Umbilical cord (tissue), 1 donor: ENCODE measurements at regions not wholly inside any gene's neighbourhood (a gene's known extent, or its start where the extent isn't known, plus 50 kb on each side); places are given as distances from the start of the nearest gene placed in this dataset.

Experiments used
- DNase-seq: peaks from one replicate; pipeline ENCODE4 v3.0.0-alpha.2; 2015; ENCODE audit warnings: low spot score

DNA sequence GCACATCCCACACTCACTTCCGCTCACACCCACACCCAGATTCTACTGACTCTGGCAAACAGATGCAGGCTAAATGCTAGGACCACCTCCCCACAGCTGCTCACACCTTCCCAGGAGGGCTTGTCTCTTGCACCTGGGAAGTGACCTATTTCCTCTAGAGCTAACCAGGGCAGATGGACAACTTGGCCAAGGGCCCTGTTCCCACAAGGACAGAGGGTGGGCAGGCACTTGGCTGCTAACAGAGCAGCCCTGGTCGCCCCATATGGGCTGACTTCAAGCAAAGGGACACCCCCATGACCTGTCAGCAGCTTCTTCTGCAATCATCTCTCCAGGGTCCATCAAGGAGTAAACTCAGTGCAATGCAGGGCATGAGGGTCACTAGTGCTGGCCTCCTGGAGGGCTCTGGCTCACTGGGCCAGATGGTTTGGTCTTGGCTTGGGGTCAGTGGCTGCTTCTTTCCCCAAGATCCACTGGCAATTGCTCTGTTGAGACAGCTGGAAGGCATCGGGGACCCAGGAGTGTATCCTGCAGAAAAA, 641.5 kb downstream of the PLPP3 start:
- DNase-seq = no peak

DNA sequence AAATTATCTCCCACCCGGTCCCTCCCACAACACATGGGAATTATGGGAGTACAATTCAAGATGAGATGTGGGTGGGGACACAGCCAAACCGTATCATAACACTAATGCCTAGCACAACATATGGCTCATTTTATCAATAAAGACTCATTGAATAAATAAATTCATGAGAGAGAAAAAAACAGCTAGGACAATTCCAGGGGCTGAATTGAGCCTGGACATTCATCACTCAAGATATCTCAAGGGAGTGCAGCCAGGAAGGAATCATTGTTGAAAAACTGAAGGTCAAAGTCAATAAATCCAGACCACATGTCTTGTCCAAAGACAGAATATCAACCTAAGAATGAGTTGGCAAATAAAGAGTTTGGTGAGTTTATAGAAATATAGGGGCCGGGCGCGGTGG, 644.1 kb downstream of the PLPP3 start:
- no peak for DNase-seq

DNA sequence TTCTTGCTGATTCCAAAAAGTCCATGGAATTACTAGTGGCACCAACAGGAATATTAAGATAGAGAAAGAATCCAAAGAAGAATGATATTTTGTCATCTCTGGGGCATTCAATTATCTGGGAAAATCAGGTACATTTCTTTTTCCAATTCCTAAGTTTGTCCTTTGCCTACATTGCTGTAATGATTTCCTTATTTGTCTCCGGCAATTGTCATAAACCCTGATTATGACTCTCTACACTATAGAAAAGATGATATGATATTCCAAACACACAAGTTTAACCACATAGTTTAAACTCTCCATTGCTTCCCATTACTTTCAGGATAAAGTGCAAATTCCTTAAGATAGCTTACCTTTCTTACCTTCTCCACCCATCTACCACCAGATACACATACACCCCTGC, 647.0 kb downstream of the PLPP3 start:
- DNase-seq = no peak

DNA sequence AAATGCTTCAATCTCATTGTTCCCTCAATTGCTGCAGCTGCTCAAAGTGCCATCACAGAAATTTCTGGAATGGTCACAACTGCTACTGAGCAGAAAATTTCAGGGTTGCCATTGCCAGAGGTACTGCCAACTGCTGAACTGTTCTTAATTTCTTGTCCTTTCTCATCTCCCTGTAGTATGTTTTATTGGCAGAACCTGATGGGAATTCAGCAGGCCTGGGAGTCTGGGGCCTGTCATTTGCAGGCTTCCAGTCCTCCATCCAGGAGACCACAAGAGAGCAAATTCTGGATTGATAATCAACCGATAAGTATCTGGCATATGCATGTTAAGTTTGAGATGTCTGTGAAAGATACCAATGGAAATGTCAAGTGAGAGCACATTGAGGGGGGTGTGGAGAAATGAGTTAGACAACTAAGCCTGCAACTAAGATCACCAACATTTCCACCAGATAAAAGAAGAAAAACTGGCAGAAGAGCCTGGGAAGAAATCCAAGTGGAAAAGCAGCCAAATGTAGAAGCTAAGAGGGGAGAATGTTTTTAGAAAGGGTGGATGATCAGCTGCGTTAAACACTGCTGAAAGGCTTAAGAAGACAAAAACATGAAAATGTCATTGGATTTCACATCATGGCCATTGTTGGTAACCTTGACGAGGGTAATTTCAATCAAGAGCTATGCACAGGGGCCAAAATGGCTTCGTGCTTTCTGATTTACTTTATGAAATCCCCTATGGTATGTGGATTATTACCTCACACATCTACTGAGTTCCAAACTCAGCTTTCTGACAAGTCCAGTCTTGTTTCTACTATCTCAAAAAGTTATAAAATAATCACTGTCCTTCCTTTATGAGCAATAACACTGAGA, 648.1 kb downstream of the PLPP3 start:
- DNase-seq = peak; percentile 94

DNA sequence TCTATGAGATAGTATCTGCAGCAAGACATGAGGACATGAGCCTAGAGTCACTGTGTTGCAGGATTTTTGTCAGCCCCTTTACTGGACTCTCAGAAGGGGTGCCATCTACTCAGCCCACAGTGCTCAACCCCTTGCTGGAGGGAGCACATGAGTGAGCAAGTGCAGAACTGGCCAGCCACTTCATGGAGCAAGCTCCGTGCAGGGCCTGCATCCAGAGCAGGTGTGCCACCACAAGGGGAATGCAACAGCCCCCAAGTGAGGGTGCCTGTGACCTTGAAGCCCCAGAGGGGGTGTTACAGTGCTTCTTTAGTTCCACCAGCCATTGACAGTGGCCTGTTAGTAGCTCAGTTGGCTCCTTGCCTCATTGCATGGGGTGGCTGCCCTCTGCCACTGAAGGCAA, 649.7 kb downstream of the PLPP3 start:
- no peak for DNase-seq

DNA sequence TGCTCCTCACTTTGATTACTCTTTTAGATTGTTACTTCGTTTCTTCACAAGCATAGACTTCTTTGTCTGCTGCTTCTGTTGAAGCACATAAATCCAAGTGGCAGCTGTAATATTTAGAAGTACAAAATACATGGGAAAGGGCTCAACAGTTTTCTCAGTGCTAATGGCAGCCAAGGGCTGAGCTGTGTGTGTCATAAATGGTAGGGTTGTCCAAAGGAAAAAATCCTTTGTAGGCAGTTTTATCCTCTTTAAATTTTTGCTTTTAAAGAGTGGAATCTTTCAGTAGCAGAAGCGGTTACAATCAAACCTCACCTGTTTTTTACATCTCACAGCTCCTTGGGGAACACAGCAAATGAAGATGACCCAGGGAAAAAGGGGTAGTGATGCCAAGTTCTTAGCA, 650.8 kb downstream of the PLPP3 start:
- no peak for DNase-seq

DNA sequence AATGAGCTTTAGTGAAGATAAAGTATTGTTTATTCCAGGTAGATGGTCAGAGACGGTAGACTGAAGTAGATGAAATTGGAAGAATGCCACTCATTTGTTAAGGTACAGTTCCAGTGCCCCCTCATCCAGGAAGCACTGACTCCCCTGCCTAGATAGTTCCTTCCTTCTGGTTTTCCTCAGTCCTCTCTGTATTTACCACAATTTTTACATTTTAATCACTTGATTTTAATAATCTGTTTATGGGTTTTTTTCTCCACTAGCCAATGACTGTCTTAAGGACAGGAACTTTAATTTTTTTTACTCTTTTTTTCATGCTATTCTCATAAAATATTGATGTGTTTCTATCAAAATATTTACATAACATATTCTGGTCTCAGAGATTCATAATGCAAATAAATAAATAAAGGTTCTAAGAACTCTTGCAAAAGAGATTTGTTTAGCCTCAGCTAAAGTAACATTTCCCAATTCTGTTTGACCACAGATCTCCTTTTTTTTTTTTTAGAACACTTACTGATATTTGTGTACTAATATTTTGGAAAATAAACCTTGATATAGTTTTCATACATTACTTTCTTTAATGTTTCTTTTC, 651.6 kb downstream of the PLPP3 start:
- DNase-seq = no peak

DNA sequence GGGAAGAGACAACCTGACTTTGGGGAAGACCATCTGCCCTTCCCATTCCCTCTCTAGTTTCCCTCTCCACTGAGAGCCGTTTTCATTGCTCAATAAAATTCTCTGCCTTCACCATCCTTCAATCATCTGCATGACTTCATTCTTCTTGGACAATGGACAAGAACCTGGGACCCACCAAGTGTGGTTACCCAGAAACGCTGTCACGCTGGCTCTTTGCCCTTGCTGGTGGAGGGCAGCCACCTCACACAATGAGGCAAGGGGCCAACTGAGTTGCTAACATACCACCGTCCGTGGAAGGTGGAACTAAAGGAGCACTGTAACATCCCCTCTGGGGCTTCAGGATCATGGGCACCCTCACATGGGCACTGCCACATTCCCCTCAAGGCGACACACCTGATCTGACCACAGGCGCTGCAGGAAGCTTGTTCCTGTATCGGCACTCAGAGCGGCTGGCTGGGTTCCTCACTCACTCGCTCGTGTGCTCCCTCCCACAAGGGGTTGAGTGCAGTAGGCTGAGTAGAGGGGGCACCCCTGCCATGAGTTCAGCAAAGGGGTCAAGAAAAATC, 652.4 kb downstream of the PLPP3 start:
- no peak for DNase-seq

DNA sequence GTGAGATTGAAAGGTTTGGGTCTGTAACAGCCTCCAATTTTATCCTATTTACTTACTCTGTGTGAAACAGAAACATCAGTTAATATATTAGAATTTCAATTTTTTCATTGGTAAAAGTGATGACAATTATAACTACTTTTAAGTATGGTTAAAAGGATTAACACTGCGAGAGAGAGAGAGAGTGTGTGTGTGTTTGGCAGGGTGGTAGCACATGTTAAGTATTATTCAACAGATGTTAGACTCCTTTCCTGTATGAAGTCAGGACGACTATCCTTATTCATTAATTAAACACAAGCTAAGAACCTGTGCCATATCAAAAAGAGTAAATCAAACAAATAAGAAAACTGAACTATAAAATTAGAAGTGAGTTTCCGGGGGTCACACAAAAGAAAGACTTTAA, 662.5 kb downstream of the PLPP3 start:
- no peak for DNase-seq

DNA sequence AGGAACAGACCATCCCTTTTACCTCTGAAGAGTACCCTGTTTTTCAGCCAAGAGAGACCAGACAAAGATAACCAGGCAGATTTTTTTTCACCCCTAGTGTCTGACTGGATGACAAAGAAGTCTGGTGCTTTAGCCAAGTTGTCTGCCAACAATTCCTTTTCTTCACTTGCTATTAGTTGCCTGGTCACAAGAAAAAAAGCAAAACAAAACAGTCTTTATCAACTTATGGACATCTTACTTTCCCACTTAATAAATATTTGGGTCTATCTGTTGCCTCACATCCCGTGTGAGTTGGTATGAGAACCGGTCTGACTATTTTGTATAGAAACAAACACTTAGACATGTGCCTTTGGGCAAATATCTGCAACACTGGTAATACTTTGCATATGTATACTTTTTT, 662.9 kb downstream of the PLPP3 start:
- peak; percentile 86 for DNase-seq

DNA sequence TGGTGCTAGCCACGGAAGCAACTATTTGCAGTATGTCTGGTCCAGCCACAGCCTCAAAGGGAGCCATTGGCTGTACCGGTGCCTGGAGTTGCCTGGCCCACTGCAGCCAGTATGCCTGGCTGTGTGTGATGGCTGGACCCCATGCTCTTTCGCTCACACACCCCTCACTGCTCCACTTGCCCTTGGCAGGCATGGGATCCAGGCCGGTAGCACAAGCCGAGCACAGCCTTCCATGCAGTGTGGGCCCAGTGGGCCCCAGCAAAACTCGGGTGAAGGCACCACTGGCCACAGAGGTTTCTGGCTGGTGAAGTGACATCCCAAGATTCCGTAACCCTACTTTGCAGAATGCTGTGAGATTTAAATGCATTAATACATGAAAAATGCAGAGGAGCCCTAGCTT, 665.8 kb downstream of the PLPP3 start:
- DNase-seq = no peak

DNA sequence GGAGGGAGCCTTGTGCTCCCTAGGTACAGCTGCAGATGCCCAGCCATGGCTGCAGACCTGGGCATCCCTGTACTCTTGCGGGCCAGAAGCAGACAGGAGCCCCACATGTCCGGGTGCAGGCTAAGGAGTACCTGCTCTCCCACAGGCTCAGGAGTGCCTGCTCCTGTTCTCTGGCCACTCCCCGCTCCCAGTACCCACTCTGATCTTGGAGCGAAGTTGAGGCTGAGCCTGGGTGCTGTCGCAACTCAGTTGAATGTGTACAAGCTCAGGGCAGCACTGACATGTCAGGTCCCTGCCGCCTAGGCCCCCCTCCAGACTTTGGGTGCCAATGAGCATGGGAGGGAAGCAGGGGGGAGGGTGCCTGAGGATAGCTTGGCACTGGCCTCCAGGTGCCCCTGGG, 666.9 kb downstream of the PLPP3 start:
- no peak for DNase-seq

DNA sequence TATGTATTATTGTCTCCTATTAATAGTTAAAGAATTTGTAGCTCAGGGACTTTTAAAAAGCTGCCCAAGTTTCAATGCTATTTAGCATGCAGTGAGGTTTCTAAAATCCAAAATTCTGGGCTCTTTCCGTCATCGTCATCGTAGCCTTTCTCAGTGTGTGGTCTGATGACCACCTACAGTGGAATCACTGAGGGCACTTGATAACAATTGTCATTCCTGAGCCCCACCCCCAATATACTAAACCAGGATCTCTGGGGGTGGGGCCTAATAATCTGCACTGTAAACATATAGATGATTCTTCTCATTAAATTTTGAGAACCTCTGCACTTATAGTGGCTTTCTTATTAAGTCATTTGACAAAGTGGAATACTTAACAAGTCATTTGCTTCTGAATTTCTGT, 674.8 kb downstream of the PLPP3 start:
- no peak for DNase-seq

DNA sequence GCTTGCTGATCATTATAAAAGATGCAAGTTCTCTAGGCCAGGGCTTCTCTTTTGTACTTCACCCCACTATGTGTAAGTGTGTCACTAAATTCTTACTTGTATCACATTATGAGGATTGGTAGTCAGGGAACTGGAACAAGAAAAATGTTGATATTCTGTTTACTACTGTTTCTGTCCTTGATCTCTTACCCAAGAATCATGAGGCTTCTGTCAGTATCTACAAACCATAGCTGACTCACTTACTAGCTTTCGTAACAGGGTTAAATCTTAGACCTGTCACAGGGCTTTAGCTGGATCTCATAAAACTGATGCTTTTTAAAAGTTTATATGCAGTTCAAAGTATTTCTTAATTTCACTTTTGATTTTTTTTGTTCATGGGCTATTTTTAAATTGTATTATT, 681.2 kb downstream of the PLPP3 start:
- DNase-seq = peak; percentile 85

DNA sequence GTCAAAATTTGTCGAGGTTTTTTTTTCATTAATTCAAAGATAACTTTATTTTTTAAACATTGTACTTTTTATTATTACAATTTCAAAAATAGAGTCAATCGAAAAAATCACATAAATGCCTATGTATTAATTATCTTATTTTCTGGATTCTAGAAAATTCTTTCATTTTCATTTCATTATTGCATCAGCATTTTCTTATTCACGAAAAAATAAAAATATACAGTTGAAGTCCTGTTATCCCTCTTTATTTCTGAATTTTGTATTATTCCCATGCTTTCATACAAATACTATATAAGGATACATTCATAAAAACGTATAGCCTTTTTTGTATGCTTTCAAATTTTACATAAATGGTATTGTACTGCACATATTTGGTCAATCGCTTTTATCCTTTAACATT, 681.0 kb upstream of the USP24 start:
- DNase-seq = no peak

DNA sequence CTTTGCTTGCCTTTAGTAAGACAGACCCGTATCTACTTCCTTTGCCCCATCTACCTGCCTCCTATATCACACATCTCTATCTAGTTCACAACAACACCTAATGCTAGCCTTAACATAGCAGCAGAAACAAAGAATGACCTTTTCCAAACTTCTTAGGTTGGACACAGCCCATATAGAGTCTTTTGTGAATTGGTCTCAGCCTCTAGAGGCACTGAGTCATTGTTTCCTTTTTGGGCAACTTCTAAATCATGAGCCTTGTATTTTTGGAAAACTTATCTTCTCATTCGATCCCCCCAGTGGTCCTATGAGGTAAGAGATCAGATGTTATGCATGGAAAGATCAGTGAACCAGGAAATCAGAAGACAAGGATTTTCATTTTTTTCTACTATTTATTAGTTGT, 679.4 kb upstream of the USP24 start:
- DNase-seq = no peak

DNA sequence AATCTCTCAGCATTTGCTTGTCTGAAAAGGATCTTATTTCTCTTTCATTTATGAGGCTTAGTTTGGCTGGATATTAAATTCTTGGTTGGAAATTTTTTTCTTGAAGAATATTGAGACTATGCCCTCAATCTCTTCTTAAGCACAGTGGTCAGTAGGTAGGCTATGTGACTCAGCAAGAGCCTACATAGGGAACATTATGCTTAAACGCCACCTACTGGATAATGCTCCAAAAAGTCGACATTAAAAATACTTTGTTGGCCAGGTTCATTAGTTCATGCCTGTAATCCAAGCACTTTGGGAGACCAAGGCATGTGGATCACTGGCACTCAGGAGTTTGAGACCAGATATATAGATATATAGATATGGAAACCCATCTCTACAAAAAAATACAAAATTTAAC, 678.0 kb upstream of the USP24 start:
- no peak for DNase-seq

DNA sequence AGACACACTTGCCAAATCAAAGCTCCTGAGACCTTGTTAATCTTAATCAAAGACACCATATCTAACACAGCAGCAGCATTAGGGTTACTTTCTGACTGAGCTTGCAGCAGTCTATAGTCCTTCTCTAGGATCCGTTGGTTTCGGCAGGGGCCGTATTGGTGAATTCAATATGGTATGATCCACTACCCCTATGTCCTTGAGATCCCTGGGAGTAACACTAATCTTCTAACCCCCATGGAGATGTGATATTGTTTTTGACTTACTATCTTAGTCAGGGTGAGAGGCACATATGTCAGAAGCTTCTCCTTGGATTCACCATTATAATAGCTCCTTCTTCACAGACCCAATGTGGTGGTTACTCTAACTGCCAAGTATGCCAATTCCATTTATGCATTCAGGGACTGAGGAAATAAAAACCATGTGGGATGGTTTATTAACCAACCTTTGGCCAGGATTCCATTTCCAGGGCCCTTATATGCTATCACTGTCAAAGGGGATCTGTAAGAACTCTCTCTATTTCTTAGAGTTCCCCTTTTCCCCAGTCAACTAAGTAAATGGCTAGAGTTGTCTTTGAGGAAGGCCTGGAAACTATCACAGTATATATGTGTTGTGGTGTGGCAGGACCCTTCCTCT, 673.6 kb upstream of the USP24 start:
- DNase-seq = no peak

DNA sequence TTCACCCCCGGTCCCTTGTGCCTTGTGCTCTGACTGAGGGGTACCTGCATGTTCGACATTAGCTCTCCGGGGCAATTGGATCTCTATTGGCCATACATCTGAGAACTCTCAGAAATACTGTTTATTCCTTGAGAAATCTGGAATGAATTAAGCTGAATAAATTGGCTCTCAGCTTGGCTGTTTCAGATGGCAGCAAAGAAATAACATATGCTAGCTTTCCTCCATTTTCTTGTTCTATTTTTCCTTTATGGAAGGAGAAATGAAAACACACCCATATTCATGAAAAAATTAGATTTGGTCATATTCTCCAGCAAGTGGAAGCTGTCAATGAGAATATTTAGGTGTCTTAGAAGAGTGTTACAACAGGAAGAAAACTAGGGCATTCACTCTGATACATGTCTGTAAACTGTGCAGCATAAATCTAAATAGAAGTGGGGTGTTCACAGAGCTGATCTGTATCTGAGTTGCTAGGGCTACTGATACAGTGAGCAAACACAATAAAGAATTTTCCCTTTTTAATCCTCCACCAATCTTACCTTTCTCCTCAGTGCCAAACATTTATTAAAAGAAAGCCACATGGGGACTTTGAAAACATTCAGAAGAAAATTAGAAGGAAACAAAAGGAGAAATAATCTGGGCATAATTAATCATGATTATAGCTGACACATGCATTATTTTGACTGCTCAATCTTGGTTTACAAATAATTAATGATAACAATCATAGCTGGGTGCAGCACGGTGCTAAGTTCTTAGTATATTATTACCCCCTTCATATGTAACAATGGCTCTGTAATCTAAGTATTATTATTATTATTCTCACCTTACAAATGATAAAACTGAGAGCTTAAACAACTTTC, 671.9 kb upstream of the USP24 start:
- DNase-seq = no peak

DNA sequence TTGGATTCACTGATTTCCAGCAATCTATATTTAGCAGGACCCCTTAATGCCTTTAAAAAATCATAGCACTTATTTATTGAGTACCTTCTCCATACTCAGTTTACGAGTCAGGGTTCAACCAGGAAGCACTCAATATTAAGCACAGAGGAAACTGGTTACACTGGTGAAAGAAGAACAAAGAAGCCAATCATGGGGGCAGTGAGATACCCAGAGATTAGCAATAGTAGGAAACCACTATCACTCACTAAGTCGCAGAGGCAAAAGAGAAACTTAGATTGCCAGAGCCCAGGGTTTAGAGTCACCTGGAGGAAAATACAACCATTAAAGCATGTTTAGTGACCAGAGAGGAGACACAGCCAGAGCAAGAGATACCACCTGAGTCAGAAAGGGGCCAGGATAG, 670.5 kb upstream of the USP24 start:
- no peak for DNase-seq

DNA sequence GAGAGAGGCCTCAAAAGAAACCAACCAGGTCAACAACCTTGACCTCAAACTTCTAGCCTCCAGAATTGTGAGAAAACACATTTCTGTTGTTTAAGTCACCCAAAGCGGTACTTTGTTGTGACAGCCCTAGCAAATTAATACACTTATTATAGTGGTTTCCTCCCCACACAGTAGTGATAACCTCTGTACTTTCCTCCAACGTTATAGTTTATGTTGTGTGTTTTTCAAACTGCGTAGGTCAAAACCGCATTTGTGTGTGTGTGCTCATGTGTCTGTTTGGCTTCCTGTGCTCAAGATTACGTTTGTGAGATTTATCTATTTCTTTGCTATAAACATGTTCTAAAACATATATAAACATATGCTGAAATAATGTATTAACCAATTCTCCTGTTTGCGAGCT, 667.8 kb upstream of the USP24 start:
- DNase-seq = no peak

DNA sequence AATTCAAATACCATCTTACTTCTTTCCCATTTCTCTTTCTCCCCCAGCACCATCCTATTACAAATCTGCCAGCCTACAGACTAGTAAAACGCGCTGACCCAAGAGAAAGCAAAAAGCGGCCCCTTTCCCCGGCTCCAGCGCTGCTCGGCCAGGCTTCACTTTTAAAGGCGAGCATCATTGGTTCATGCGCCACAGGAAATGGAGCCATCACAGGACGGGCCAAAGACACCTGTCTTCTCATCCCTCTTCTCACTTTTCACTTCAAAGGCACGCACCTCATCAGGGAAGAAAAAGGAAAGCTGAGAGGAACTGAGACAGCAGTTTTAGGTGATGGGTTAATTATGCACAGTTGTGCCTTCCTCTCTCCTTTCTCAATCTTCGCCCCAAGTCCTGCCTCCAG, 664.2 kb upstream of the USP24 start:
- DNase-seq = no peak
